Loucy (cell line): ENCODE measurements at regions not wholly inside any gene's neighbourhood (a gene's known extent, or its start where the extent isn't known, plus 50 kb on each side); places are given as distances from the start of the nearest gene placed in this dataset.

Experiments used
- EZH2phosphoT487 ChIP-seq: fragments of 200-600 bp; IDR thresholded peaks from 2 replicates; pipeline ENCODE4 v1.6.1; 2018; ENCODE audit warnings: antibody characterized with exemption, mild to moderate bottlenecking, moderate library complexity, borderline replicate concordance
- TF ChIP-seq, protein P1 (sequence below): fragments of 200-600 bp; sonication (generic); conservative IDR thresholded peaks from 2 replicates; pipeline ENCODE4 v1.5.1; 2014; ENCODE audit warnings: mild to moderate bottlenecking, antibody characterized with exemption, low read length

GRCh38 chr14:98593361-98593761, 678.6 kb downstream of the BCL11B start:
- TF ChIP-seq, protein P1, sequence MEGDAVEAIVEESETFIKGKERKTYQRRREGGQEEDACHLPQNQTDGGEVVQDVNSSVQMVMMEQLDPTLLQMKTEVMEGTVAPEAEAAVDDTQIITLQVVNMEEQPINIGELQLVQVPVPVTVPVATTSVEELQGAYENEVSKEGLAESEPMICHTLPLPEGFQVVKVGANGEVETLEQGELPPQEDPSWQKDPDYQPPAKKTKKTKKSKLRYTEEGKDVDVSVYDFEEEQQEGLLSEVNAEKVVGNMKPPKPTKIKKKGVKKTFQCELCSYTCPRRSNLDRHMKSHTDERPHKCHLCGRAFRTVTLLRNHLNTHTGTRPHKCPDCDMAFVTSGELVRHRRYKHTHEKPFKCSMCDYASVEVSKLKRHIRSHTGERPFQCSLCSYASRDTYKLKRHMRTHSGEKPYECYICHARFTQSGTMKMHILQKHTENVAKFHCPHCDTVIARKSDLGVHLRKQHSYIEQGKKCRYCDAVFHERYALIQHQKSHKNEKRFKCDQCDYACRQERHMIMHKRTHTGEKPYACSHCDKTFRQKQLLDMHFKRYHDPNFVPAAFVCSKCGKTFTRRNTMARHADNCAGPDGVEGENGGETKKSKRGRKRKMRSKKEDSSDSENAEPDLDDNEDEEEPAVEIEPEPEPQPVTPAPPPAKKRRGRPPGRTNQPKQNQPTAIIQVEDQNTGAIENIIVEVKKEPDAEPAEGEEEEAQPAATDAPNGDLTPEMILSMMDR = no peak
- TF ChIP-seq EZH2phosphoT487 = no peak
